SJCRH30 (cell line): ENCODE measurements at regions not wholly inside any gene's neighbourhood (a gene's known extent, or its start where the extent isn't known, plus 50 kb on each side); places are given as distances from the start of the nearest gene placed in this dataset.

Source experiments
- DNase-seq, 2 experiments: peaks; one replicate each; pipeline ENCODE4 v3.0.0-alpha.2; 2015 to 2020
- H3K27ac ChIP-seq: fragments of 250-450 bp; sonication (Bioruptor Pico); 2 replicates; pipeline ENCODE4 v1.5.1; 2020; ENCODE audit warnings: mild to moderate bottlenecking, moderate library complexity
- H3K27me3 ChIP-seq: fragments of 250-450 bp; sonication (Bioruptor Pico); 2 replicates; pipeline ENCODE4 v1.5.1; 2020; ENCODE audit warnings: mild to moderate bottlenecking, moderate library complexity
- H3K36me3 ChIP-seq: fragments of 250-450 bp; sonication (Bioruptor Pico); 2 replicates; pipeline ENCODE4 v1.5.1; 2020; ENCODE audit warnings: mild to moderate bottlenecking, moderate library complexity
- H3K4me1 ChIP-seq: fragments of 250-450 bp; sonication (Bioruptor Pico); 2 replicates; pipeline ENCODE4 v1.5.1; 2020; ENCODE audit warnings: mild to moderate bottlenecking, moderate library complexity
- H3K4me3 ChIP-seq: fragments of 250-450 bp; sonication (Bioruptor Pico); 2 replicates; pipeline ENCODE4 v1.5.1; 2020; ENCODE audit warnings: mild to moderate bottlenecking, moderate library complexity
- H3K9me3 ChIP-seq: fragments of 250-450 bp; sonication (Bioruptor Pico); replicated peaks from 2 replicates; pipeline ENCODE4 v1.5.1; 2020; ENCODE audit warnings: mild to moderate bottlenecking, moderate library complexity

DNA sequence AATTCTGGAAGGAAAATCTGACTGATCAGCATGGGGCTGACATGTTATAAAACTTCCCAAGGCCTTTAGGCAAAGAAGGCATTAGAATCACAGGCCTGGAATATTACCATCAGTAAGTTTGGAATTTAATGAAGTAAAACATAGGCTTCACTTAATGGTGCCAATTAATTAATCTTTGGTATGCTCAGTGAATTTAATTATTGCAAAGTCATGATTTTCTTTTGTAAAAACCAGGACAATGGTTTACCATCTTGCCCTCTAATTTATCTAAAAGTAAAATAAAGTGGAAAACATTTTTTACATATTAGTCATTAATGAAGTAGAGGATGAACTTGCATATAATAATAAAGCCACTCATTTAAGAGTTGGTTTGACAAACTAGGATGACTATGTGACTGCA is 220.3 kb downstream of the SEC23IP start:
- no peaks in the 10 kb centered on the region; the same call in 1 of the 2 replicates for H3K4me1 ChIP-seq
- no peaks in the 10 kb centered on the region for H3K9me3 ChIP-seq
- peaks cover 15% of the 10 kb centered on the region; the same call in 1 of the 2 replicates for H3K27me3 ChIP-seq
- no peak overlapping the region for H3K27ac ChIP-seq
- no peaks in the 10 kb centered on the region for H3K36me3 ChIP-seq
- no peak overlapping the region for H3K4me3 ChIP-seq
- no peak for DNase-seq

- H3K4me1 ChIP-seq: no peaks in the 10 kb centered on the region; the same call in 1 of the 2 replicates
- H3K4me3 ChIP-seq: no peak overlapping the region
- peaks cover 15% of the 10 kb centered on the region; the same call in 1 of the 2 replicates for H3K27me3 ChIP-seq
- no peak overlapping the region for H3K27ac ChIP-seq
- H3K36me3 ChIP-seq: no peaks in the 10 kb centered on the region
- peaks cover 5% of the 10 kb centered on the region; the same call in 1 of the 2 replicates for H3K9me3 ChIP-seq
- DNase-seq: no peak
Observed at GRCh38 chr10:120115959-120116358, 223.4 kb downstream of the SEC23IP start.

GRCh38 chr10:120121768-120122167 is 229.2 kb downstream of the SEC23IP start:
- Histone ChIP-seq H3K27ac (no peak overlapping the region), H3K9me3 (peaks cover 5% of the 10 kb centered on the region; the same call in 1 of the 2 replicates), H3K36me3 (no peaks in the 10 kb centered on the region), H3K4me3 (no peak overlapping the region), H3K27me3 (0 out of 2 replicates have a peak, but pooled peaks cover 7% of the 10 kb centered on the region), H3K4me1 (no peaks in the 10 kb centered on the region)
- no peak for DNase-seq

DNA sequence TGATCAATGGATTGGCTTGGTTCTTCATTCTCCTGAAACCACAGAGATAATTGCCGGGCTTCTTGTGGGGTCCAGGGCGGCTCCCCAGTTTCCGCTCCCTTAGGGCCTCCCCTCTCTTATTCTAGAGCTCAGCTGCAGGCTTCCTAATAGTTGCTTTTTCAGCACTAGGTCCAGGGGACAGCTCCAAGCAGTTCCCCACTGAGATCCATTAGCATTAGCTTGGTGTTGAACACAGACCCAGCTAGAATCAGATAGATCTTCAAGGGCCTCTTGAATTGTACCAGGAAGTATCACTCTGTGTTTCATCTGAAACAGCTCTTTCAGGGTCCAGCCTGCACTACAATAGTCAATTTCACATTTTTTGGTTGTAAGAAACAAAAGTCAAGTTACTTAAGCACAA is 238.7 kb downstream of the SEC23IP start:
- Histone ChIP-seq H3K4me3 (no peak overlapping the region), H3K27me3 (no peaks in the 10 kb centered on the region), H3K9me3 (no peaks in the 10 kb centered on the region), H3K4me1 (peaks cover 12% of the 10 kb centered on the region), H3K27ac (no peak overlapping the region), H3K36me3 (no peaks in the 10 kb centered on the region)
- DNase-seq: peak; percentile 58 to 76

DNA sequence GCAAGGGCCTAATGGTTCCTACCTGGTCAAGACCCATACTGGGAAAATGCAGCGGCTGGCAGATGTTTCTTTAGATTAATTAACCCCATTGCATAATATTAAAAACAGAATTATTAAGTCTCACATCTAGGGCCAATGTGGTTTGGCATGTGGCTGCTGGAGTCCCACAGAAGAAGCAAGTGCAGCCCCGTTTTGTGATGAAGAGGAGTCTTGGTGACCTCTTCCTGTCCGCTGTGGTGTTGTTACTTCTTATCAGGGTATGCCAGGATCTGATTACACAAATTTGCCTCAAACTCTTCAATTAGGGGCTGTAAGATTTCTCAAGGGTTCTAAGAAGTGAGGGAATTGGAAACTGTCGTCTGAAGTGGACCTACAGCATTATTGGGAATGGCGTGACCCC is 240.3 kb downstream of the SEC23IP start:
- Histone ChIP-seq H3K9me3 (no peaks in the 10 kb centered on the region), H3K4me1 (peaks cover 6% of the 10 kb centered on the region), H3K36me3 (no peaks in the 10 kb centered on the region), H3K4me3 (no peak overlapping the region), H3K27me3 (peaks cover 3% of the 10 kb centered on the region; the same call in 1 of the 2 replicates), H3K27ac (no peak overlapping the region)
- no peak for DNase-seq

GRCh38 chr10:120138689-120139088 is 246.2 kb downstream of the SEC23IP start:
- no peaks in the 10 kb centered on the region for H3K36me3 ChIP-seq
- H3K4me1 ChIP-seq: no peaks in the 10 kb centered on the region
- no peak for DNase-seq
- H3K27ac ChIP-seq: no peak overlapping the region
- H3K27me3 ChIP-seq: peaks cover 3% of the 10 kb centered on the region
- no peaks in the 10 kb centered on the region for H3K9me3 ChIP-seq
- no peak overlapping the region for H3K4me3 ChIP-seq

DNA sequence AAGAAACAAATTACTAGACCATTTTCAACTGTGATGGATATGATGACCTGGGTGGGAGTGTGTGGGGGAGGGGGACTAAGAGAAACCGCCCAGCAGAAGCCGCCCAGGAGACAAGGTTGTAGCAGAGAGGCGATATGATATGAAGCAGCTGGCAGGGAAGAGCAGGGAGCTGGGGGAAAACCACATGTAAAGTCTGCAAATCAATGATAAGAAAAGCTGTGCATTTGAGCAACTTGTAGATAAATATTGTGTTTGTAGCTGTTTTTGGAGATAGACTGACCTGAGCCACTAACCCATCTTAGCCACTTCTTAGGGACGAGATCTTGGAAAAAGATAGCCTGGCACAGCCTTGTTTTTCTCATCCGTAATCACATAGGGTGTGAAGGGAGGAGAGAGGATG is 252.6 kb downstream of the SEC23IP start:
- H3K36me3 ChIP-seq: no peaks in the 10 kb centered on the region
- peaks cover 7% of the 10 kb centered on the region for H3K27me3 ChIP-seq
- DNase-seq: no peak
- H3K4me3 ChIP-seq: no peak overlapping the region
- H3K4me1 ChIP-seq: no peaks in the 10 kb centered on the region
- no peak overlapping the region for H3K27ac ChIP-seq
- no peaks in the 10 kb centered on the region for H3K9me3 ChIP-seq

DNA sequence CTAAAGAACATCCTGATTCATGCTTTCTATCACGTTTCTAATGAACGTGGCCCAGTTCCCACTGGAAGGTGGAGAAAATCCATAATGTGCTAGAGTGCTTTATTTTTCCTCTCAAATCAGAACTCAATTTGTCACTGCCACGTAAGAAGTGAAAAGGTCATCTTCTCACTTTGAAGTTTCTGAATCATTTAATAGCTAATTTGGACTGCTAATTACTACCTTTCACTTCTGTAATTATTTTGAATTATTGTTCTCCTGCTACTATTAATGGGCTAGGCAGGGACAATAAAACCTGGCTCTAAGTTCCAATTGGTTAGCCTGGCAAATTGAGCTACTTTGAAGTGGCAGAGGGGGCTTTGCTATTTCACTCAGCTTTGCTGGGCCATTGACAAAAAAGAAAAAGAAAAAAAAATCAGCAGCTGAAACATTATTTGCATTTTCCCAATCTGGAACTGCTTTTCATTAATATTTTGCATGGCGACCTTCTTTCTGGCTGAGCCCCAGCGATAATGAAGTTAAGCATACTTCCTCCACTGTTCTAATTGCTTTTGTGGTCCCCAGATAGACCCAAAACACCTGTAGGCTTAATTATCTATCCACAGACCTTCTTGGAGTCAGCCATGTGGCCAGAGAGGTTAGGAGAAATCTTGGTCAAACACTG is 264.2 kb downstream of the SEC23IP start:
- DNase-seq: no peak
- Histone ChIP-seq H3K36me3 (no peaks in the 10 kb centered on the region), H3K4me1 (no peaks in the 10 kb centered on the region), H3K9me3 (no peaks in the 10 kb centered on the region; the same call in 1 of the 2 replicates), H3K27me3 (no peaks in the 10 kb centered on the region), H3K4me3 (no peak overlapping the region), H3K27ac (no peak overlapping the region)

GRCh38 chr10:120161111-120161510 is 268.6 kb downstream of the SEC23IP start:
- Histone ChIP-seq H3K27me3 (no peaks in the 10 kb centered on the region), H3K36me3 (no peaks in the 10 kb centered on the region), H3K4me3 (no peak overlapping the region), H3K4me1 (no peaks in the 10 kb centered on the region), H3K27ac (no peak overlapping the region), H3K9me3 (no peaks in the 10 kb centered on the region)
- DNase-seq: no peak

DNA sequence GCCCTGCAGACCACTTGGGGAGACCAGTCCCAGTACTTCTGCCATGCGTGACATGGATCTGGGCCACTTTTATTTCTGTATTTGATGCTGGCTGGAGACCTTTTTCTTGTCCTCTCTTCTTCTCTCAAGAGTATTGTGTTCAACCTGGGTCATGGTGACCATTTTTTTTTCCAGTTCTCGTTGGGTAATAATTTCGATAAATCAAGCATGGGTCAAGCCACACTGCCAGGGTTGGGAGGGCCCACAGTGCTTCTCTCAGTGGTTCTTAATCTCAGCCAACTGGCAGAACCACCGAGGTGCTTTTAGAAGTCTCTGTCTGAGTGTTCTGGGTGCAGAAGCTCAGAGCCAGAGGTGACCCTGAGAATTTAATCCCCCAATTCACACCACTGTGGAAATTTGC is 269.9 kb downstream of the SEC23IP start:
- Histone ChIP-seq H3K27me3 (no peaks in the 10 kb centered on the region), H3K36me3 (no peaks in the 10 kb centered on the region), H3K4me3 (no peak overlapping the region), H3K9me3 (no peaks in the 10 kb centered on the region), H3K27ac (no peak overlapping the region), H3K4me1 (no peaks in the 10 kb centered on the region)
- no peak for DNase-seq

GRCh38 chr10:120172356-120172755 is 279.8 kb downstream of the SEC23IP start:
- Histone ChIP-seq H3K27ac (no peak overlapping the region), H3K27me3 (no peaks in the 10 kb centered on the region), H3K9me3 (no peaks in the 10 kb centered on the region), H3K36me3 (no peaks in the 10 kb centered on the region), H3K4me1 (no peaks in the 10 kb centered on the region), H3K4me3 (no peak overlapping the region)
- DNase-seq: peak in 1 of 2 experiments; percentile 6

DNA sequence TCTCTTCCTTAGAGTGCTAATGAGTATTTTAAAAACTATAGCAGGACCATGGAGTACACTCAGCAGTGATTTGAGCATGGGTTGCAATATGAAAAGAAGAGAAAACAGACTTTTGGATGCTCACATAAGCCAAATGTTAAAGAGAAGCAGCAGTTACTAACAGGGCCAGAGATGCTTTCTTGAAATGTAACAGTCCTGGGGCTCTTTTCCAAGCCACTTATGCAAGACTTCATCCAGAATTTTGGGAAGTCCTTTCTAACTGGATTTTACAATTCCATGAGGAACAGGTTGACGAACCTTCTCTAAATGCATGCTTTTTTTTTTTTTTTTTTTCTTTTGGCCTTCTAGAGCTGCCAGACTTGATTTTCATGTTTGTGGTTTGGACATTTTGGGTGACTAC is 282.0 kb downstream of the SEC23IP start:
- no peak overlapping the region for H3K27ac ChIP-seq
- peaks cover 2% of the 10 kb centered on the region; the same call in 1 of the 2 replicates for H3K27me3 ChIP-seq
- DNase-seq: no peak
- H3K4me1 ChIP-seq: no peaks in the 10 kb centered on the region
- H3K9me3 ChIP-seq: no peaks in the 10 kb centered on the region
- H3K4me3 ChIP-seq: no peak overlapping the region
- no peaks in the 10 kb centered on the region for H3K36me3 ChIP-seq

DNA sequence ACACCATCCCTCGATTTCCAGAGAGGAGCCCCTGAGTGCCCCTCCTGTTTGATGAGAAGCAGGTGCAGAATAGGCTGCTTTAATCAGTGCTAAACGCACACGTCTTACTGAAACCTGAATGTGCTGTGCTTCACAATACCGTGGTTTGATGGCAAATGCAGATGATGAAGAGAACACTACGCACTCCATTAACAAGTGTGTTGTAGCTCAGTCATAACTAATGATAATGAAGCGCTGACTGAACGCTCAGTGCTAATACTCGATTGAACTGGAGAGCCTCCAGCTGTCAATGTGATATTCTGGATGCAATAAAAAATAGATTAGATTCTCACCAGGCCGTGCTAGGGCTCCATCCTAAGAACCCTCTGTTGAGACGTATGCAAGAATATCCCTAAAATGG is 279.7 kb upstream of the PLPP4 start:
- no peak for DNase-seq
- no peaks in the 10 kb centered on the region for H3K36me3 ChIP-seq
- H3K4me3 ChIP-seq: no peak overlapping the region
- H3K9me3 ChIP-seq: no peaks in the 10 kb centered on the region
- no peak overlapping the region for H3K27ac ChIP-seq
- H3K27me3 ChIP-seq: peaks cover 2% of the 10 kb centered on the region; the same call in 1 of the 2 replicates
- H3K4me1 ChIP-seq: no peaks in the 10 kb centered on the region

DNA sequence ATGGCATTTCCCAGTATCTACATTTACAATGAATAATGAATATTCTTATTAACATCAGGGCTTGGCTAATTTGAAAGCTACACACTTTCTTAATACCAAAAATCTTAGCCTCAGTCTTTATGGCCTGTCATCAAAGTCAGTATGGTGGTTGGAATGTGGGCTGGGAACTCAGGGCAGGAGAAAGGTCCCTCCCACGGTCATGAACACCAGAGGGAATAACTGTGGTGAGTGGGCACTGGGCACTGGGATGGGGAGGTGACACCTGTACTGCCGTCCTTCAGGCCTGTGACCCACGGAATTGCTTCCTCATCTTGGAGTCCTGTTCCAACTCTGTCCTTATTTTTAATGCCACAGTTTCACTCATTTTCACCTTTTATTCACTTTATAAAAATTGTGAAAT is 276.9 kb upstream of the PLPP4 start:
- H3K36me3 ChIP-seq: no peaks in the 10 kb centered on the region
- H3K27ac ChIP-seq: no peak overlapping the region
- peaks cover 2% of the 10 kb centered on the region; the same call in 1 of the 2 replicates for H3K27me3 ChIP-seq
- H3K4me3 ChIP-seq: no peak overlapping the region
- H3K9me3 ChIP-seq: no peaks in the 10 kb centered on the region
- H3K4me1 ChIP-seq: no peaks in the 10 kb centered on the region
- DNase-seq: no peak

DNA sequence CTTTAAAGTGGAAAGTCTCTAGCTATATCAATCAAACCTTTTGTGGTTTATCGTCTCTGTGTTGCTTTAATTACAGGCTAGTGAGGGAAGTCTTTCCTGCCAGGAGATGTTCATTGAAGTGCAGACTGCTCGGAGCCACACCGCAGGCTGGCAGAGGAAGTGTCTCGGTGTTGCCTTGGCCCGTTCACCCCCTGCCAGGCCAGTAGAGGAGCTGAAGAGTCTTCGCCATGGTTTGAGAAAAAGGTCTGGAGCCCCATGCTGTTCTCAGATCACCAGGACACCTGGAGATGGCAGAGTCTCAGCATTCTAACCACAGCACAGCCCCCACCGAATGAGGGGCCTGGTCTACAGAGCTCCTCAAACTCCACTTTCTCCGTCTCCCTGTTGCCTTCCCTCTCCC is 275.9 kb upstream of the PLPP4 start:
- Histone ChIP-seq H3K27ac (no peak overlapping the region), H3K27me3 (peaks cover 2% of the 10 kb centered on the region; the same call in 1 of the 2 replicates), H3K4me3 (no peak overlapping the region), H3K4me1 (no peaks in the 10 kb centered on the region), H3K9me3 (no peaks in the 10 kb centered on the region), H3K36me3 (no peaks in the 10 kb centered on the region)
- DNase-seq: no peak

GRCh38 chr10:120182431-120182830 is 274.6 kb upstream of the PLPP4 start:
- no peaks in the 10 kb centered on the region for H3K4me1 ChIP-seq
- no peak for DNase-seq
- no peak overlapping the region for H3K4me3 ChIP-seq
- H3K27me3 ChIP-seq: peaks cover 2% of the 10 kb centered on the region; the same call in 1 of the 2 replicates
- H3K36me3 ChIP-seq: no peaks in the 10 kb centered on the region
- H3K27ac ChIP-seq: no peak overlapping the region
- no peaks in the 10 kb centered on the region for H3K9me3 ChIP-seq
